Activated CD8-positive, alpha-beta memory T cell treated with anti-CD3 and anti-CD28 coated beads, Interleukin-2, amount 50 U/mL, for 24 hours (primary cell): ENCODE measurements at regions not wholly inside any gene's neighbourhood (a gene's known extent, or its start where the extent isn't known, plus 50 kb on each side); places are given as distances from the start of the nearest gene placed in this dataset.

Experiments
- DNase-seq: peaks from one replicate; pipeline ENCODE4 v3.0.0-alpha.2; 2020; ENCODE audit errors: extremely low read depth

DNA sequence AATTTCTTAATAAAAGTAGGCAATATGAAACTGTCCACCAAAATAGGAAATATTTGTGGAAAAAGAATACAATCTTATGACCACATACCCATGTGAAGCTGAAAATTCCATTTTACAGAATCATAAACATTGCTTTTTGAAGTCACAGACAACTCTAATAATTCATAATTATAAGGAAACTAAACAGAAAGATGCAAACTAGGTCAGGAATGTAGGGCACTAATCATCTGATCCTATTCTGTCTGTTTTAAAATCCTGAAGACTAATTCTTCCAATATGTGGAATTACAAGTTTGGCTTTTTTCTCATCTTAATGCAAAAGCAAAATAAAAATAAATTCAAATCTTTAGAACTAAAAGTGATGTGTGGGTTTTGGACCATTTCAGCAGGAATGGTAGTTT lies 528.6 kb downstream of the LTN1 start:
- no peak for DNase-seq

DNA sequence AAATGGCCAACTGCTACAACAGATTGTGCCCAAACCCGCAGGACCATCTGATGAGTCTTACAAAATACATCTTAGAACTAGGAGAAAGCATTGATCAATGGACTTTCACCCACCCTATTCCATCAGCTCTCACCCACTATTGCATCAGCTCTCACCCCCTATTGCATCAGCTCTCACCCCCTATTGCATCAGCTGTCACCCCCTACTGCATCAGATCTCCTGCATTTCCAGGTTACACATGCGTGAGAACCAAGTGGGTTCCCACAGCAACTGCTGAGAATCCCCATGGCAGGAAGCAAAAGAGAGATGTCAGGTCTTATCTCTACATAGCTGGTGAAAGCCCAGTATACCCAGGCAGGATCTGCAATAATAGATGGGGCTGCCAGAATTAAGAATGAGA lies 533.5 kb downstream of the LTN1 start:
- DNase-seq: no peak

DNA sequence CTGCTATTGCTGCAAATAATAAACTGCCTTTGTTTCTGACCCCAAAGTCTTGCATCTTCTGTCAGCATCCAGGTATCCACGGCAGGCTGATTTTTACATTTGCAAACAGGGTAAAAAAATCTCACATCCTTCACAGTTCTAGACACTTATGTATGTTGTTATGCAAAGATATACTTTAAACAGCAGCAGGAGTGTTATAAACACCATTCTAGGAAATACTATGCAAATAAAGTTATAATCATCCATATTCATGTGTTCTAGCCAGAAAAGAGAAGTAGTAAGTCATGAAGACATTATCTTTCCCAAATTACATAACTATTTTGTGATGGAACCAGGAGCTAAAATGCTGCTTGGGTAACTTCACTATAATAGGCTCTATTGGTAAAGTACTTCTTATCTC lies 534.2 kb downstream of the LTN1 start:
- no peak for DNase-seq

DNA sequence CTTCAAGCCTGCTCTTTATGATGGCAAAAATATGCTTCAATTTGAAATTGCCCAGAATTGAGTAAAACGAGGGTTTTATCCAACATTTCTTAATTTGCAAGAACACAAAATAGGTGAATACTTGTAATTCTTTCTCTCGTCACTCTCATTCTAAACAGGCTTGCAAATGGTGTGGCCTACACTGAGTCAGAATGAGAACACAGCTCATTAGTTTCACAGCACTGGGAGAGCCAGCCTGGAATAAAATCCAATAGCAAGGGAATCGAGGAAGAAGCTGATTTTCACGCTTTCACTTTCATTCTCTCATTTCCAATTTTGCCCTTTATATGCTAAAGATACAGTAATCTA lies 537.5 kb downstream of the LTN1 start:
- DNase-seq: no peak

DNA sequence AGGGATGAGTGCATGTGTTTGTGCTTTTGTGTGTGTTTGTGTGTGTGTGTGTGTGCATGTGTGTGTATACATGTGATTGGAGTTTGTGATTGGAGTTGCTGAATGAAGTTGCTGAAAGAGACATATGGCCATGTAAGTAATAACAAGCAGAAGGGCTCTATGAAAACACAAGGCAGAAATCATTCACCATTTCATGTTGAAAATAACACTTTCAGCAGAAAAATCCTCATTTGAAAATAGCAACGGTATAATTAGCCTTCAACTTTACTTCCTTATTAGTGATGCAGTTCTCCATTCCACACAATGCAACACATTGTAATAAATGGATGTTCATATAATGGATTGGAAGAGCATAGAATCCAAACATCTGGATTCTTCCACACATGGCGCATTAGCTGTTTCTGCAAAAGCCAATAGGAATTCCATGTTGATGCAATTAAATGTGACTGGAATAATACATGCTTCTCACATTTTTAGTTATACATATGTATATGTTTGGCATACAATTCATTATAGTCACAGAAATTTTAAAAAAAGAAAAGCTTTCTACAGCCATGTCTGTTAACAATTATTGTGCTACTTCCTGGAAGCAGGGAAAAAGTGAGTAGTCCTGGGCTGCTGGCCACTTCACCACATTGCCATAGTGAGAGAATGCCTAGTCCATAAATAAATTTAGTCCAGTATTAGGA lies 538.0 kb downstream of the LTN1 start:
- DNase-seq: no peak

DNA sequence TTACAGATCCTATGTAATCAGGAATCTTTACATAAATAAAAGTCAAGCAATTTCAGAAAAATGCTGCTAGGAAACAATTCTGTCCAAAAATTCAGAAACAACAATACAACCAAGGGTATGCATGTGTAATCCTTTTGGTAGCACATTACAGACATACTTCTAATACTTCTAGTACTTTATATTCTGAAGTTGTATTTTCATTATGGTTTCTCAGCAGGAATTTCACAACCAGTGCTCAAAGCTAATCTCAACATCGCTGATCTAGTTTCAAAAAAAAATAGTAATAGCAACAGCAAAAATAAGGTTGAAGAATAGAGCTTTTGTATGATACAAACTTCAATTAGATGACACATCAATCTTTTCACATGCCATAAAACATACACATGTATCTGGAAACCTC lies 545.2 kb downstream of the LTN1 start:
- no peak for DNase-seq

DNA sequence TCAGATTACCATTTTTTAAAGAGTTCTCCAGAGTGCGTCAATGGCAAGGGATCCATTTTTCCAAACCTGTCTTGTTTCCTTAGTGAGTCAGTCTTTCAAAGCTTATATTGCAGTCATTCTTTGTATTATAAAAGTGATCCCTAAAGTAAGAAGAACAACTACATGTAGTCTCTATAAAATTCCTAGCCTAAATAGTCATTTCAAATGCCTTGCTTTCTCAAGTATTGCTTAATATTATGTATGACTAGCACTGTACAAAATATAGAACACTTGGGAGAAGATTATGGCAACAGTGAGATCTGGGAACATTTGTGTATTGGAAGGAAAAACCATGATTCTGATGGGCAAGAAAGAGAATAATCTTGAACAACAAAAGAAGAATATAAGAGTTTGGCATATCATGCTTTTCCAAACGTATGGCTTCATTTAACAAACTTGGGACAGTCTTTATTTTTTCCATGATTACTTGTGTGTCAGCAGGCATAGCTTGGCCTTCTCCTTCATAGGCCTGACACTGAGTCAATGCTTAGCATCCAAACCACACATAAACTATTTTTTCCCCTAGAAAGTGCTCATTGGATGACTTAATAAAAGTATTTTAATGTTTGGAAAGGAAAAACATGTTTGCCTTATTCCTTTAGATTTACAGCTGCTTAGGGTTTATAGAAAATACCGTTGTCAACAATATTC lies 547.4 kb downstream of the LTN1 start:
- DNase-seq: no peak

DNA sequence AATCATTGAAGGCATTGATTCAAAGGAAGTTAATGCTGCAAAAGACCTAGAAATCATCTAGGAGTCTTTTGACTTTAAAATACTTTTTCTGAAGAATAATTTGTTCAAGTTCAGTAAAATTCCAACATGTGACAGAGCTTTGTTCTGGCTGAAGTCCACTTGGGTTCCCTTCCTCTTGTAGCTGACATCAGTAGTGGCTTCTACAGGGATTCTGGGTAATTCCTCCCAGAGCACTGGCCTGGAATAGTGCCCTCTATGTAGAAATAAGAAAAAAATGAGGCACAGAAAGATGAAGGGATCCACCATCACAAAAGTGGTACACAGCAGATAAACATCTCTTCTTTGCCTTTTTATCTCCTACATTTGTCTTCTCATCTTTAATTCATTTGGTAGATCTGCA lies 548.1 kb downstream of the LTN1 start:
- no peak for DNase-seq

DNA sequence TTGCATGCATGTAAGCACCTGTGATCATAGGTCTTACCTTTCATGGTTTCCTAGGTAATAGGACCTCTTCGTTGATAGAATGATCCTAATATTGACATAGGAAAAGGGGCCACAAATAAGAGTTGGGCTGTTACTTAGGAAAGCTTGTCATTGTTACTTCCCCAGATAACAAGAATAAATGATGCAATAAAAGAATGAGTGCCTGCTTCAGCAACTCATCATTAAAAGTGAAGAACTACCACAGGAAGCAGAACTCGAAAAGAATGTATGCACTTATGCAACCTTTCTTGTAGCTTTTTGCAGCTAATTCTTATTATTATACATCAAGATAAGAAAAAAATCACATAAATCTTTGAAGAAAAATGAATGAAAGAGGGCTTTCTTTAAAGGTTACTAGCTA lies 548.6 kb downstream of the LTN1 start:
- DNase-seq: no peak

DNA sequence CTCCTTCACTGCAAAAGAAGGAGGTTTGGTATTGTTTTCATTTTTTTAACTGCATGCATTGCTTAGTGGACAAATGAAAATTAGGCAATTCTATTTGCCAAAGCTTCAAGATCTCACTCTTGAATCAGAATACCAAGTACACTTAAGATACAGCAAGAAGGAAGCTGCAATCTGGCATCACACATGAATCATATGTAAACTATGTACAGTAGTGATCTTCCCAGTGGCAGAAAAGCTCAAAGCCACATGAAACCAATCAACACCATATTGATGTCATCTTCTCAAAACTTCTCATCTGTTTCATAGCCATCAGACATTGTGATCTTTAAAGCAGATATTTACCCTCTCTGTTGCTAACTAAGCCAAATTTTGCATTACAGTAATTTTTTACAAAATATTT lies 550.1 kb downstream of the LTN1 start:
- DNase-seq: no peak

DNA sequence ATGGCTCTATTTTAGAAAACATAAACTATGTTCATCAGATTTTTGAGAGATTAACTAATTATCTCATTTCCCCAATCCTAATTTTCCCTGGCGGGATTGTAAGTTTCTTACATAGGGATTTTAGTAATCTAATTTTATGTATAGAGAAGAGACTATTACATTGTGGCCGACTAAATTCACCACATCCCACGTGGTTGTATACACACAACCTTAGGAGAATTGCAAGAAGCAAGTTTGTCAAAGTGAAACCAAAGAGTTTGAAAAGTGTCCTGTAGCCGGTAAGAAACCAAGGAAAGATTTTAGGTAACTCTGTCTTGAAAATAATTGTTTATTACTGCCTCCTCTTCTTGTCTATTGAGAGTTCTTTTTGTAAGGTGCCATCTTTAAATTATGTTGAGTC lies 550.6 kb downstream of the LTN1 start:
- no peak for DNase-seq

DNA sequence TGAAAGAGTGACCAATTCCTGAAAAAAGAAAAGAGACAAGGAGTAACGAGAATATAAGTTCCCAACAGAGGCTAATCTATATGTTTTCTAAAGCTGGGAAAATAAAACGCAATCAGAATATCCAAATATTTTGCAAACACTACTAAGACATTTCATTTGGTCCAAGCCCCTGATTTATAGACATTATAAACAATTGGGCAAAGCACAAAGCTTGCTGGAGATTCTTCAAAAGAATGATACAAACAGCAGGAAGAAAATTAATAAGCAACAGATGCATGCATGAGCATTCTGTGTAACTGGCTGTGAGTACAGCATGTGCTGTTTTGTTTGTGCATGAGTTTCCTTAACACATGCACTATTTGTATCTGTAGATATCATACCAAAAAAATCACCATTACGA lies 552.9 kb downstream of the LTN1 start:
- DNase-seq: no peak

DNA sequence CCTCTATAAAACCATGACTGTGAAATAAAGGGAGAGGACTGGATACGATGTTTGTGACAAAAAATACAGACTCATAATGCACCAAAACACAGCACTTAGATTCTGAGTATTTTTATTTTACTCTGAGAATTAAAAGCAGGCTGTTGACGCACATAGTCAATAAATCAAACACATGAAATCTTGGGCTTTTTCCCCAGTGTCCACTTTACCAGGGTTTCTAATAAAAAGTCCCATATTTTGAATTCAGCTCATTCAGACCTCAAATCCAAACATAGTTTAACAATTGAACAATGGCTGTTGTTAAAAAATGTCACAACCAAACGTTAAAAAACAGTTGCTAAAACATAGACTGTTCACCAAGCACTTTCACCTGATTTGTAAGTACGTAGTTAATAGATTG lies 553.4 kb downstream of the LTN1 start:
- no peak for DNase-seq

DNA sequence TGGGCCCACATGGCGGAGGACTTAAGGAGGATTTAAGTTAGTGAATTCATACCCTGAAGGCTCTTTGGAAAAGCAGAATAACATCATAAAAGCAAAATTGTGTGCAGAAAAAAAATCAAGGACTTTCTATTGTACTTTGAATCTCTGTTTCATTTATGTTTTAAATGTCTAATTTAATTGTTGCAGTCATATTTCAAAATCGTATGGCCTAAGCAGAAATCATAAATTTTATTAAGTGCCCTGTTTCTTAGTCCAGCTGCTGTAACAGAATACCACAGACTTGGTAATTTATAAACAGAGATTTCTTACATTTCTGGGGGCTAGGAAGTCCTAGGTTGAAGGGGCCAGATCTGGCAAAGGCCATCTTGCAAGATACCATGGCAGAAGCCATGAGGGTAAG lies 555.6 kb downstream of the LTN1 start:
- DNase-seq: no peak

DNA sequence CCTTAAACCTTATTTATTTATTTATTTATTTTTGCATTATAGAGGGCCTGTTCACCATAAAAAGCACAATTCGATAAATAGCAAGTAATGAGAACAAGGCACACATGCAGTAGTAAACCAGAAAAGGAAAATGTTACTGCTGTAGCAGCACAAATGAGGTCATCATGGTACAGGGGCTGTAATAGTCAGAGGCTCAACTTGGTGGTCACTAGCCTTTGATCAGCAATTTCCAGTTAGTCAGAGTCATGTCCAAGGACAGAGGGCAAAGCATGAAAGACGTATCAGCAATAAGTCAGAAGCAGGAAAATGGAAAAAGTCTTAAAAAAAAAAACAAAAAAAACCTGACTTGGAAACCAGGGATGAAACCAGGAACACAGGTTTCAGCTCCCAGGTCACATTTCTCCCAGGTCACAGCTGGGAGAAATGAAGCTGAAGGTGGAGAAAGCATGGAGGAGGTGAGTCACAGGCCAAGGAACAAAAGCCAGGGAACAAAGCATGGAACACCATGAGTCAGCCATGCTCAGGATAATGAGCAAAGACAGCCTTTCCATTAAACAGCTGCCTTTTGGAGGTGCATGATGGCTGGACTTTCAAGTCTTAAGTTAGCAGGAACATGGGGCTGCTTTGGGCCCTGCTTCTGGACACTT lies 556.3 kb downstream of the LTN1 start:
- no peak for DNase-seq

DNA sequence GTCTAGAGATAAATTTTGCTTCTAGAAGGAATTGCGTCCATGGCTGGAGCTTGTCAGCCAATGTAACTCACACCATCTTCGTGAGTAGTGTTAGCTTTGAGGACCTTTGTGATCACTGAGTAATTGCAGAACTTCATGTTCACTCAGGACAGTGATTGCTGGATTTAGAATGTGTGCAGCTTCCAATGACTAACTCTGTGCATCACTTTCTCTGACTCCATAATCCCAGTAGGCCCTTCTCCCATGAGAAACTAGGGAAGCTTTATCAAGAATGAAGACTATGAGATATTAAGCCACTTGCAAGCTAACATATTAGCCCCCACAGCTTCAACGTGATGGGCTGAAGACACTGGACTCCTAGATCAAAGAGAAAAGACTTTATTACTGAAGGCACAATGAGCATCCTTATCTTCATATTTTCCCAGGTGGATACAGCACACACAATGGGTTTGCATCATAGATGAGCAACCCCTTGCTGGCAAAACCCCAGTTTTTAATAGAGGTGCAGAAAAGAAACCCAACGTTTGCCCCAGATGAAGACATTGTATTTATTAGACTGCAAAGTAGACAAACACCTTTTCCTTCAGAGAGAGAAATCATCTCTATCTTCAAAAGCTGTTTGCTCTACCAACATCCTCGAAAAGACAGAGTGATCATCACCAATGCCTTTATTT lies 561.0 kb downstream of the LTN1 start:
- no peak for DNase-seq

DNA sequence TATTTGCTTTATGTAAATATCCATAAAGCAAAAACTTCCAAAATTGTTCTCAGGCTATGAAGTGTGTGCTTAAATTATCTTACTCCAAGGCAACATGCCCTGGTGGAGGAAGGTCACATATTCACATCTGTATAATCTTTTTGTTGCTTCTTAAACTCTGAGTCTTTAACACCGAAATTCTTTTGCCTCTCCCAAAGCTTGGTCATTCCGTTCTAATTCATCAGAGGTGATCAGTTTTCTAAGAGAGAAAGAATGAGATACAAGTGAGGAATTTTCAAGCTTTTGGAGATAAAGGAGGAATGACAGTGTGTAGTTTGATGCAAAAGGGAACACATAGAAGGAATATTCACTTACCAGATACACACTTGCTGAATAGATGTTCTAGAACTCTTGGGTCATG lies 561.7 kb downstream of the LTN1 start:
- no peak for DNase-seq

DNA sequence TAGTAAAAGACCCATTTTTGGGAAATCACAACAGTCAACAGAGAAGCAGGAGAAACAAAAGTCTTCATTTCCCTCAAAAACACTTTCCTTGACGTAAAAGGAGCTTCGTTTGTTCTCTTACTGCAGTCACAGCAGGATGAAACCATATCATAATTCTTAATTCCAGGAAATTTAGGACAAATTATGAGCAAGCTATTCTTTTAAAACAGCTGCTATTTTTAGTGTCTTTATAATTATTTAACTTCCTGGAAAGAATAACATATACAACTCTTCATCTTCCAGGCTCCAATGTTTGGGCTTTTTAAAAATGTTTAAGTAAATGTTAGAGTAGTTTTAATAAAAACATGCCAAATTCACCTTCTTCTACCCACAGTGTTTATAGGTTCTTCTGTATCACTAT lies 563.5 kb downstream of the LTN1 start:
- no peak for DNase-seq

DNA sequence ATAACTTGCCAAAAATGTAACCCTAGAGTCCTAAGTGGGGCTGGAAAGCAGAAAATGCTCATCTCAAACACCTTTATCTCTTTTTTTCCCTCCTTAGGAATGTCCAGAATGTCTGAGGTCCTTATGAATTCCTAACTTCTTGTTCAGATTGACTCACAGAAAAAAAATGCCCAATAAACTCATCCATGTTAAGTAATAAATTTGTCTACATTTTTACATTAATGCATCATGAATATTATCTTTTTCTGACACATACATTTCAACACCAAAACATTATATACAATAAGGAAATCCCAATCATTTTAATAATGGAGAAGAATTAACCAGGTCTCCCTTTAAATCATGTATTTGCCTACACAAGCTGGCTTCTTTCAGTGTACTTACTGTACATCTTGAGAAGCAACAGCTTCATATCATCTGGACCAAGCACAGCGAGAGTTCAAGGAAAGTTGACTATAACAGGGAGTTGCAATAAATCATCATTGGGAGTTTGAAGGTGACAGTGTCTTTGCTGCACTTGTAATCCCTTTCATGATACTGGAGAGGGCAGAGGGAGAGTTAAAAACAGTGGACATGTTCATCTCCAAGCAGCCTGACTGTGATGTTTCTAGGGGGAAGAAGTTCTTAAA lies 565.2 kb downstream of the LTN1 start:
- no peak for DNase-seq

DNA sequence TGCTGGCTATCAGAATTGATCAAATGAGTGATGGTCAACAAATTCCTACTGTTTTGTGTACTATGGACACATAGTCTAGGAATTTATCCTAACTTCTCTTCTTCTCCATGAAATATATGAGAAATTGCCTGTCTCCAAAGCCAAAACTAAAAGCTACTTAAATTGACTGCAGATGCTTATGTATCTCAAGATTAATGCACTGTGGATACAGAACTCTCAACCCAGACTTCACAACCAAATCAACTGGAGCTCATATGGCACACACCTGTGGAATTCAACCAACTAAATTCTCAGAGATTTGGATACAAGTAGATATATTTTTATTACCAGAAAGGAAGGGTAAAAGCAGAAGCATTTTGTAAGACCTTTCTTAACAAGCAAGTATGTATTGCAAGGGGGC lies 566.1 kb downstream of the LTN1 start:
- DNase-seq: no peak

DNA sequence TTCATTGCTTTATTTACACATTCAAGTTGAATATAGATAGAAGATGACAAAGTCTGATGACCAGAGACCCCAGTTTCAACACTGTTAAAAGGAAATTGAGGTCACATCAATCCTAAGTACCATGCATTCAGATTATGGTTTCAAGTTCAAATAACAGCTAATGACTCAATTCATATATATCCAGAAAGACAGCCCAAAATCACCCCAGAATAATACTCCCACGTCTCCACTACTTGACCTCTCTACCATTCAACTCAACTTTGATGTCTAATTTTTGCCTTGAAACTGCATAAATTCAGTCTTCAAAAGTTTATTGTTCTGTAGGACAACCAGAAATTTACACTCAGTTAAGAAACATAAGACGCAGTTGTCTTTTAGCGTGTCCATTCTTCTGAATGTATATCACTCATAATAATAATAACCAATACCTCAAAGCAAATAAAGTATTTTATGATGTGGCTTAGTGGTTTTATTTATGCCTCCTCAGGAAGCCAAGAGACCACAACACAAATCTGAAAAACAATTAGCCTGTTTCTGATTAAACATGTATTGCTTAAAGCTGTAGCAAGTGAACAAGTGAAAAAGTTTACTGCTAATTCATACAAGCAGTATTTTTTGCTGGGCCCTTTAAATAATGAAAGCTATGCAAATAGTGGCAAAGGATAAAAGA lies 569.0 kb downstream of the LTN1 start:
- DNase-seq: no peak
